AG04450 (cell line): ENCODE measurements at regions not wholly inside any gene's neighbourhood (a gene's known extent, or its start where the extent isn't known, plus 50 kb on each side); places are given as distances from the start of the nearest gene placed in this dataset.

ENCODE experiments used
- CTCF ChIA-PET: fragments of 300-600, 350-600 bp; formaldehyde crosslinking; extraction: SDS; loops from one replicate; lab custom pipeline; 2022; ENCODE audit warnings: antibody characterized with exemption, inconsistent platforms; lab: Charles Lee
- POLR2A ChIA-PET: fragments of 350-600 bp; formaldehyde crosslinking; extraction: SDS; loops from one replicate; lab custom pipeline; 2021; ENCODE audit warnings: antibody characterized with exemption, inconsistent platforms; lab: Yijun Ruan, JAX
- DNase-seq: peaks from one replicate; pipeline ENCODE4 v3.0.0-alpha.2; 2011; ENCODE audit warnings: low read depth, low spot score
- H3K27ac ChIP-seq: one replicate; pipeline ENCODE4 v1.5.1; 2012; ENCODE audit warnings: low read depth, low read length, control low read depth
- H3K27me3 ChIP-seq: one replicate; pipeline ENCODE4 v1.6.0; 2012; ENCODE audit warnings: low read length; ENCODE audit not compliant: control insufficient read depth, insufficient read depth
- H3K4me3 ChIP-seq: 2 replicates; pipeline ENCODE4 v1.5.1; 2011; ENCODE audit warnings: mild to moderate bottlenecking, low read depth, low read length, control low read depth
- H3K9me3 ChIP-seq: 2 replicates; pipeline ENCODE4 v1.5.1; 2012; ENCODE audit warnings: low read length; ENCODE audit not compliant: control insufficient read depth, insufficient read depth
- TF ChIP-seq, protein P1 (sequence below): IDR thresholded peaks from 2 replicates; pipeline ENCODE4 v1.5.1; 2011; ENCODE audit warnings: low read depth, low read length, control low read depth, inconsistent platforms

DNA sequence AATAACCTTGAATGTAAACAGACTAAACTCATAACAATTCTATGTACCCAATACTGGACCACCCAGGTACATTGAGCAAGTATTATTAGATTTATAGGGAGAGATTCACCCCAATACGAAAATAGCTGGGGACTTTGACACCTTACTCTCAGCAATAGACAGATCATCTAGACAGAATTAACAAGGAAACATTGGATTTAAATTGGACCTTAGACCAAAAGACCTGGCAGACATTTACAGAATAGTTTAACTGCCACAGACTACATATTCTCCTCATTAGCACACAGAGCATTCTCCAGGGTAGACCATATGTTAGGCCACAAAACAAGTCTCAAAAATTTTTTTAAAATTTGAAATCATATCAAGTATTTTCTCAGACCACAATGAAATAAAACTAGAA is 397.4 kb downstream of the PIK3R1 start:
- CTCF ChIA-PET = no interaction called here
- peaks cover 6% of the 10 kb centered on the region for H3K9me3 ChIP-seq
- DNase-seq = no peak
- no peak overlapping the region for H3K4me3 ChIP-seq
- H3K27ac ChIP-seq = no peak overlapping the region
- H3K27me3 ChIP-seq = no peaks in the 10 kb centered on the region
- TF ChIP-seq, protein P1, sequence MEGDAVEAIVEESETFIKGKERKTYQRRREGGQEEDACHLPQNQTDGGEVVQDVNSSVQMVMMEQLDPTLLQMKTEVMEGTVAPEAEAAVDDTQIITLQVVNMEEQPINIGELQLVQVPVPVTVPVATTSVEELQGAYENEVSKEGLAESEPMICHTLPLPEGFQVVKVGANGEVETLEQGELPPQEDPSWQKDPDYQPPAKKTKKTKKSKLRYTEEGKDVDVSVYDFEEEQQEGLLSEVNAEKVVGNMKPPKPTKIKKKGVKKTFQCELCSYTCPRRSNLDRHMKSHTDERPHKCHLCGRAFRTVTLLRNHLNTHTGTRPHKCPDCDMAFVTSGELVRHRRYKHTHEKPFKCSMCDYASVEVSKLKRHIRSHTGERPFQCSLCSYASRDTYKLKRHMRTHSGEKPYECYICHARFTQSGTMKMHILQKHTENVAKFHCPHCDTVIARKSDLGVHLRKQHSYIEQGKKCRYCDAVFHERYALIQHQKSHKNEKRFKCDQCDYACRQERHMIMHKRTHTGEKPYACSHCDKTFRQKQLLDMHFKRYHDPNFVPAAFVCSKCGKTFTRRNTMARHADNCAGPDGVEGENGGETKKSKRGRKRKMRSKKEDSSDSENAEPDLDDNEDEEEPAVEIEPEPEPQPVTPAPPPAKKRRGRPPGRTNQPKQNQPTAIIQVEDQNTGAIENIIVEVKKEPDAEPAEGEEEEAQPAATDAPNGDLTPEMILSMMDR = no peak
- POLR2A ChIA-PET = no interaction called here

DNA sequence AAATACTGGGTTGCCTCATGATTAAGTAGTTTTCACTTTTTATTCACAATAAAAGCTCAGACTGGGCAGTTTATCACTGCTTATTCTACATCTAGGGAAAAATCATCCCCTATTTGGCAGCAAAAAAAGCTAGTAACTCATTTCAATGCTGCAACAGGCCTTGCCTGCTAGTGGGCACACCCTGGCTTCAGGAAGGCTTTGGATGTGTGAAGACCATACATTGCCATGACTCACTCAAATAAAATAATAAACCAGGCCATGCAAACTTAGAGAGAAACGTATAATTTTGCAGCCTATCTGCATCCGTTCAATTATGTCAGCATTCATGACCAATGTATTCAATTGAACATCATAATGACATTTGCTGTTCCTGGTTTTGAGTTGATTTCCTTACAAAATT is 402.9 kb downstream of the PIK3R1 start:
- TF ChIP-seq, protein P1 = no peak
- no peak overlapping the region for H3K27ac ChIP-seq
- CTCF ChIA-PET = no interaction called here

DNA sequence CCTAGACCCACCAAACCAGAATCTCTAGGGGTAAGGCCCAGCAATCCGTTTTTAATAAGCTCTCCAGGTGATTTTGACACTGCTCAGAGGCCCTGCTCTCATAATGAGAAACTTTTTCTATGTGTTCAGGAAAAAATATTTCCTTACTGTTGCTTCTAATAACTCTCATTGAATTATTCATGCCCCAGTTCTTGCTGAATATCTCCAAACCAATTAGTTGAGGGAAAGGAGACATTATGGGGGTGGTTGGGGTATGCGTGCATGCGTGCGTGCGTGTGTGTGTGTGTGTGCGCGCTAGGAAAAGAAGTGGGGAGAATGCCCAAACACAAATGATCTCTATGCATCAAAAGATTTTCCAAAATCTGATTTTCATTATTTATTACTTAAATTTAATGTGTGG is 411.4 kb downstream of the PIK3R1 start:
- H3K27me3 ChIP-seq = no peaks in the 10 kb centered on the region
- TF ChIP-seq, protein P1 = no peak

More for the DNA sequence above, 402.9 kb downstream of the PIK3R1 start:
- H3K27me3 ChIP-seq = no peaks in the 10 kb centered on the region
- no peak for DNase-seq
- no peak overlapping the region for H3K4me3 ChIP-seq
- POLR2A ChIA-PET = no interaction called here
- H3K9me3 ChIP-seq = no peaks in the 10 kb centered on the region

DNA sequence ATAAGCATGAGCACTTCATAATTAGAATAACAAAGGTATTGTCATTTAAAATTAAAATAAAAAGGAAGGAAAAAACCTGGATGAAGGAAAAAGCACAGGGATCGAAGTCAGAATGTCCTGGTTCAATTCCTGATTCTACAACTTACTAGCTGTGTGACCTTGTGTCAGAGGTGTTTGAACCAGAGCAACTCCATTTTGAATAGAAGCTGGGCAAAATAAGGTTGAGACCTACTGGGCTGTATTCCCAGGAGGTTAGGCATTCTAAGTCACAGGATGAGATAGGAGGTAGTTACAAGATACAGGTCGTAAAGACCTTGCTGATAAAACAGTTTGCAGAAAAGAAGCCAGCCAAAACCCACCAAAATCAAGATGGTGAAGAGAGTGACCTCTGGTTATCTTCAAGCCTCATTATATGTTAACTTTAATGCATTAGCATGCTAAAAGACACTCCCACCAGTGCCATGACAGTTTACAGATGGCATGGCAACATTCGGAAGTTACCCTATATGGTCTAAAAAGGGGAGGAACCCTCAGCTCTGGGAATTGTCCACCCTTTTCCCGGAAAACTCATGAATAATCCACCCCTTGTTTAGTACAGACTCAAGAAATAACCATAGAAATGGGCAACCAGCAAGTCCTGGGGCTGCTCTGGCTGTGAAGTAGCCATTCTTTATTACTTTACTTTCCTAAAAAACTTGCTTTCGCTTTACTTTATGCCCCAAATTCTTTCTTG is 412.7 kb downstream of the PIK3R1 start:
- TF ChIP-seq, protein P1 = no peak
- H3K4me3 ChIP-seq = no peak overlapping the region
- no peak for DNase-seq
- POLR2A ChIA-PET = no interaction called here
- CTCF ChIA-PET = no interaction called here
- H3K27me3 ChIP-seq = no peaks in the 10 kb centered on the region
- no peaks in the 10 kb centered on the region for H3K9me3 ChIP-seq
- no peak overlapping the region for H3K27ac ChIP-seq

More for the DNA sequence above, 411.4 kb downstream of the PIK3R1 start:
- ChIA-PET POLR2A (no interaction called here), CTCF (no interaction called here)
- no peak for DNase-seq
- Histone ChIP-seq H3K27ac (no peak overlapping the region), H3K9me3 (no peaks in the 10 kb centered on the region), H3K4me3 (no peak overlapping the region)

DNA sequence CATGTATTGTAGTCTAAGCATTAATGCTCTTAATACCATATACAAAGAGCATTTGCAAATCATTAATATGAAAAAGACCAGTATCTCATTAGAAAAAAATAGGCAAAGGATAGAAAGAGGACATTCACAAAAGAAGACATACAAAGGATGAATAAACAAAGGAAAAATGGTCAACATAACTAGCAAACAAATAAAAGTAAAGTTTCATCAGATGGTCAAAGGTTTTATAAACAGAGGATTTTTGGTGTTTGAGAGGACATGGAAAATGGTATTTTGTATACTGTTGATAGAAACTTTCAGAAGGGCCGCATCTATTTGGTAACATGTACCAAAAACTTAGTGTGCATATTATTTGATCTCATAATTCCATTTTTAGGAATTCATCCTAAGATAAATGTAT is 414.8 kb downstream of the PIK3R1 start:
- POLR2A ChIA-PET = no interaction called here
- no peak overlapping the region for H3K27ac ChIP-seq
- CTCF ChIA-PET = no interaction called here
- H3K27me3 ChIP-seq = no peaks in the 10 kb centered on the region
- H3K9me3 ChIP-seq = no peaks in the 10 kb centered on the region
- H3K4me3 ChIP-seq = no peak overlapping the region
- no peak for DNase-seq
- TF ChIP-seq, protein P1 = no peak
